HG02588 (cell line): ENCODE measurements at regions not wholly inside any gene's neighbourhood (a gene's known extent, or its start where the extent isn't known, plus 50 kb on each side); places are given as distances from the start of the nearest gene placed in this dataset.
"Not testable (repeated sequence)": the region's sequence is repeated elsewhere in the genome, so short reads cannot be mapped to it uniquely, and the experiment has no call there.

Experiments
- ATAC-seq: cut with Tn5 transposase; IDR thresholded peaks from one replicate; pipeline ENCODE4 v1.9.1; 2021; ENCODE audit warnings: mild to moderate bottlenecking, moderate library complexity; ENCODE audit not compliant: unreplicated experiment

GRCh38 chr1:170370087-170370486, 161.9 kb upstream of the GORAB start:
- no peak for ATAC-seq

- no peak for ATAC-seq
These were observed 156.8 kb upstream of the GORAB start for GRCh38 chr1:170375082-170375723.

DNA sequence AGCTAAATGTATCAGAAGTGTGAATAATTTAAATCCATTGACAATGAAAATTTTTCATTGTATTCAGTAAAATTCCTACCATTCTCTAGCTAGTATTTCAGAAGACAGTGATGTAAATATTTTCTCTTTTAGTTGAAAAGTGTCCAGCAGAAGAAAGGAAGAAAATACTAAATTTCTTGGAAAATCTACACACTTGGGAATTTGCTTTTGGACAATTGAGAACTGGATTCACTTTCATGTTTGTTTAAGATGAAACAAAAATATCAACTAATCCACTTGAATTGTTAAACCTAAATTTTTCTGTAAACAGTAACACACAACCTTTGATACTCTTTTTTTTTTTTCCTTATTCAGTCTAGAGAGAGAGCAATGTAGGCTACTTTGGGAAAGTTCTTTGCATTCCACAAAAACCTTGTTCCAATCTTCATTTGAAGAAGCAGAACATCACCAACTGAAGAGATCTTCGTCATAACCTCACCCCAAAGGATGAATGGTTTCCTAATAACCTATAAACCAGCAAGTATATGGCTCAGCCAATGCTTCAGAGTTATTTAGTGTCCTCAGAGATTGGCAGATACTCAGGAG, 155.1 kb upstream of the GORAB start:
- ATAC-seq: no peak

GRCh38 chr1:170377440-170377839, 154.5 kb upstream of the GORAB start:
- ATAC-seq: no peak

- no peak for ATAC-seq
These were observed 153.9 kb upstream of the GORAB start for GRCh38 chr1:170377896-170378634.

- no peak for ATAC-seq
These were observed 146.2 kb upstream of the GORAB start for GRCh38 chr1:170385750-170386149.

DNA sequence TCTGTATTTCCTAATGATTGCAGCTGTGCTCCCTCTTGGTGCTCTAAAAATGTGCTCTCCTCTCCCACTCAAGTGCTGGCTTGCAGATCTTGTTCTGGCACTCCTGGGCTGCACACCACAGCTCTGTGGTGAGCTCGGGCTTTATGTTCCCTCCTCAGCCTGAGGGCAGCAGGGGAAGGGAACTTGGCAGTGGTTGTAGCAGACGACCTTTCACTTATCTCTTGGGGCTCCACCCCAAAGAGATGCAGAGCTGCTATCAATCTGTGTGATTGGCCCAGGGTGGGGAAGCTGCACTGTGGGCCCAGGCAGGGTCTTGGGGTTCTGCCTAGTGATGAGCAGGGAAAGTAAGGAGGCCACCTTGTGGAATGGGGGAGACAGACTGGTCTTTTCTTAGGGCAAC, 143.5 kb upstream of the GORAB start:
- ATAC-seq: no peak

DNA sequence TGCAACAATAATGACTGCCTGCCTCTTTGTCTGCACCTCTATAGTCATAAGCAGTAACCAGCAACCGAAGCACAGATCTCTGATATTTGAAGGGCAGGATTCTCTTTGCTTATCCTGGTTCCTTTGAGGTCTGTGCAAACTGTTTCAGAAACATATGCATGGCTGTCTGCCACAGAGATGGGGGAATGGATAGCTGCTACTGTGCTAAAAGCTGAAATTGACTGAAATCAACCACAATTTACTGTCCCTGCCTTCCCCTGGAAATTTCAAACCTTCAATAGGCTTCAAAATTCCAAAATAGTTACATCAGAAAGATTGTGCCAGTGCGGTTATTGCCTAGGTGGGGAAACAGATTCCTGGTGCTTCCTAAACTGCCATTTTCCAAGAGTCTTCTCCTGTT, 136.8 kb upstream of the GORAB start:
- ATAC-seq: no peak

GRCh38 chr1:170397061-170397460, 134.9 kb upstream of the GORAB start:
- ATAC-seq: no peak

DNA sequence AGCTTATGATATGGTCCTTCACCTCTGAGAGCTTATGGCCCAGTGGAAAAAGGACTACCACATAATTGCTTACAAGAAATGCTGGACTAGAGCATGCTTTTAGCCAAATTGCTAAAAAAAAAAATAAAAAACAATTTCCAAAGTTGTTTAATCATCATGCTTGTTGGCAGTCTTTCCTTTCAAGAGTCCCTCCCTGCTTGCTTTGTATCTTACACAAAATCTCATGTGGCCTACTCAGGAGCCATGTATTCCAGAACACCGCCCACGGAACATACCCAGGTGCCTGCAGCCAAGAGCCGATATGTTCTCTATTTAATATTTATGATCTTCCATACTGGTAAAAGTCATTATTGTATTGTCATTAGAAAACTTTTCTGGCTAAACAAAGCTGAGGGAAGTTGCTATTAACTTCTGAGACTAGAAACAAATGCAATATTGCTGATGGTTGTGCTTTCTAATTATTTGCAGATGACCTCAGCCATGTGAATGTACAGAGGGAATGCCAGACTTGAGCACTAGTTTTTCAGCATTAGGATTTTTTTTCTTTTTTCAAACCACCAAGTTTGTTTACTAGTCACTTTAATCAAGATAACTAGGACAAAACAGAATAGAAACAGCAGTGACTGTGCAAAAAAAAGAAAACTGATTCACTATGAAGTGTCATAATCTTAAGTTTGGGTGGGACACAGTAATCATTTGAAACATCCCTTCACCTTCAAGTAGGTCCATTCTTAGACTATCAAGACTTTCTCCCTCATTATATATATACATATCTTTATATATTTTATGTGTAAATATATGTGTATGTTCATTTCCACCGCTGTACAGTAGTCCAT, 129.3 kb upstream of the GORAB start:
- ATAC-seq: no peak

DNA sequence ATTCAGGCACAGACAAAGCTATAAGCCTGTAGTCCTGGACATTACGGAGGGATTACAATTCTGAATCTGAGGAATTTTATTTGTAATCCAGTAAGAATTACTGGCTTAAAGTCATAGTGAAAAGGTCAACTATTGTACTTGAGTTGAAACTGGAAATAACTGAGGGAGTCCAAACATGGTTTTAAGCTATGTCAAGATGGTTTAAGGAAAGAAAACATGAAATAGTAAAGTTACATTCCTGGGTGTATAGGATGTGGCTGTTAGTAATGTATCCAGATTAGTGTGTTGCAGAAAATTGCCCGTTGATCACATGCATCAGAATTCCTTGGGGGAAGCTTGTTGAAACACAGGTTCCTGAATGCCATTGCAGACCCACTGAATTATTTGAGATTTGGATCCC, 124.8 kb upstream of the GORAB start:
- ATAC-seq: no peak

DNA sequence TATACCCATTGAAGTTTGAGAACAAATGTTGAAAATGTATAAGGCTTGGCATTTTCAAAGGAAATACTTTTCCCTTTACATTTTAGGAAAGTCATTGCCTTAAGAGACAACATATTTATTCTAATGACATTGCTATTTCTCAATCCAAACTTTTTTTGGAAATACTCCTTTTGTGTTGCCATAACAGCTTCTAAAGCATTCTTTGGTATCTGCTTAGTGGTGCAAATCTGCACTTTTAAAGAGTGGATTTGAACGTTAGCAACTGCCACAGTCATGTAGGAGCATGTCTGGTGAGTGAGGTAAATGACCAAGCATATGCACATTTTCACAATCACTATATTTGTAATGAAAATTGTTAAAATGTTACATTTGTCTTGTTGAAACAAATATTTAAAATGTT, 124.4 kb upstream of the GORAB start:
- ATAC-seq: no peak

- ATAC-seq: no peak
These were observed 121.4 kb upstream of the GORAB start for GRCh38 chr1:170410401-170411166.

DNA sequence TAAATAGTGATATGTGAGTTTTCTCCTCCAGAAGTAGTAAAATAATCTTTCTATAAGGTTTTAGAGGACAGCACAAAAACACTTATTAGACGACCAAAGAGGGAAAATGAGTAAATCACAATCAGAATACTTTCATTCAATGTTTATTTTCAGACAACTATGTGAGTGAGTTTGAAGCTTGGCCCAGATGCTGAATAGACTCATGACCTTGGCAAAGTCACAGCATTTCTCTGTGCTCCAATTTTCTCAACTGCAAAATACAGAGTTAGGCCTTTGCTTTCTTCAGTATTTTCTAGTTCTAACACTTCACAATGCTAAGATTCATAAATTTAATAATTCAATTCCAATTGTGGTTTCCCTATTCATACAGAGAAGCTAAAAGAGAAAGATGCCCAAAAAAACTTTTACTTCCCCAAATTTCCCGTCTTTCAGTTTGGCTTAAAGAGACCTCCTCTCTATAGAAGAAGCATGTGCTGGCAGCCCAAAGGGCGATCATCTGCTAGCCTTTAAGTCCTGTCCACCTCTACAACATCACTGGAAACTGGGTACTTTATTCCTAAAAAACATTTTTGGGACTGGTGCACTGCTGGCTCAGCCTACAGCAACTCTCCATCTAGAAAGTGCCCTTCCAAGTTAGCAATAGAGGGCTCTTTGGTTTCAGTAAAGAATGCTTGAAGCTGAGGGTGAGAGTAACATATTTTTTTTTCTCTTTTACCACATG, 116.8 kb upstream of the GORAB start:
- ATAC-seq: no peak

GRCh38 chr1:170415710-170416372, 116.1 kb upstream of the GORAB start:
- ATAC-seq: no peak

DNA sequence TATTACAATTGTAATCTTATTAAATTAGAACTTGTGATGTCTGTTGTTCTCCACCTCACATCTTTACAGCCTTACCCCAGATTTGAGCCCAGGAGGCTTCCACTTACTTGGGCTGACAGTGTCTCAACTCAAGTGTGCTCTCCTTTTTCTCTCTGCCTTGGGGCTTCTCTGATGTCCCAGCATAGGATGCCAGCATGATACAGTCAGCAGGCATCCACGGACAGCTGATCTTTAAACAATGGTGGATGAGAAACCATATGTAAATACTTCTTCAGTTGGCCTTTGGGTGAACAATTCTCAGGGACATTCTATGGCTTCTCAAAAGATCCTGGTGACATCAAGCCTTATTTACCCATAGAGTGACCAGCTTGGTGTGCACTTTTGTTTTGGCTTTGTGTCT, 107.6 kb upstream of the GORAB start:
- ATAC-seq: no peak

- ATAC-seq: no peak
These were observed 105.4 kb upstream of the GORAB start for GRCh38 chr1:170426596-170426995.

GRCh38 chr1:170427002-170427401, 105.0 kb upstream of the GORAB start:
- not testable (repeated sequence) for ATAC-seq

GRCh38 chr1:170436928-170437327, 95.0 kb upstream of the GORAB start:
- no peak for ATAC-seq

- ATAC-seq: no peak
These were observed 86.9 kb upstream of the GORAB start for GRCh38 chr1:170445096-170445495.
